GM19324 (cell line): ENCODE measurements at regions not wholly inside any gene's neighbourhood (a gene's known extent, or its start where the extent isn't known, plus 50 kb on each side); places are given as distances from the start of the nearest gene placed in this dataset.
"Not testable (repeated sequence)": the region's sequence is repeated elsewhere in the genome, so short reads cannot be mapped to it uniquely, and the experiment has no call there.

ENCODE experiments used
- ATAC-seq: cut with Tn5 transposase; IDR thresholded peaks from one replicate; pipeline ENCODE4 v1.9.1; 2021; ENCODE audit warnings: mild to moderate bottlenecking, moderate library complexity; ENCODE audit not compliant: unreplicated experiment, low FRiP score

DNA sequence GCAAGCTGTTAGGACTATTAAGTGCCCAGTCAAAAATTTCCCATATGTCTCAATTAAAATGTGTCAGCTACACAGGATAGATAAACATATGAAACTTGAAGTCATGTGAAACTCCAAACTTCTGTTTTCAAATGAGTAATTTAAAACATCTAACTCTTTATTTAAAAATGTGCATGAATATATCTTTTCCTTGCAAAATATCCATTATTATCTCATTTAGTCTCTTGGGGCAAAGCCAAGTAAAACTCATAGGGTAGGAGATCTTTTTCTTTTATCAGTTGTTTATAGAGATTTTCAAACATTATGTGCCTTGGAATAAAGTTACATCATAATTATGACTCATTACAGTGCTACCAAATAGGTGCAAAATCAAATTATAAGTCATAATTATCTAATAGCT, 2020.1 kb upstream of the PRR20A start:
- ATAC-seq, result no peak

GRCh38 chr13:55155046-55155445, 1985.7 kb upstream of the PRR20A start:
- no peak for ATAC-seq

DNA sequence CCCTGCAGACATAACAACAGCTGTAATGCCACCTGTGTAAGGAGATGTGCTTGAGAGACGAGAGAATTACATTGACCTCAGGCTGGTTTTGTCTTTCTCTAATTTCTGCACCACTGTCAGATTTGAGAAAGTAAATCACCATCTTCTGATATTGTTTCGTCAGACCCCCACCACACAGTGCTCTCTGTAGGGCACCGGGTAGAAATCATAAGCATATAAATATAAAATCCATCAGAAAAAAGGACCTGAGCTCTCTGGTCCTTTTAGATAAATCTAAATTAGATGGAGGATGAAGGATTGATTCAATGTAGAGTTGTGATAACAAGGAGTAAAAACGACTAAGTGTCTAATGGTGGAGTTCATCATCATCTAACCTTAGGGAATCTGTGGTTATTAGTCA, 1981.0 kb upstream of the PRR20A start:
- no peak for ATAC-seq

DNA sequence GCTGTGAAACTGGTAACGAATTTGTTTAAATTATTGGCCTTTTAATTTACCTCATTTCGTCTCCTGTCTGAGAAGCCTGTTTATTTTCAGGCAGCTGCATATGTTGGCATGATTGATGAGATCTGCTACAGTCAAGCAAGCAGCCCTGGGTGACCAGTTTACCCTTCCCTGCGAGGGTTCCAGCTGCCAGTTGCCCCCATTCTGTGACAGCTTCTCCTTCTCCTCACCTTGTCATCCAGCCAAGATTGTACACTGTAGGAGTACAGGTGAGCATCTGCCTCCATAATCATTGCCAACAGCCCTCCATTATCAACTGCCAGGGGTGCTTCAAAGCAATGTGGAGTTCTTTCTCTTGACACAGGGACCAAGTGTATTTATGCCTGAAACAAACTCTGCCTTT, 1979.9 kb upstream of the PRR20A start:
- ATAC-seq, result no peak

- not testable (repeated sequence) for ATAC-seq
Observed at GRCh38 chr13:55178582-55178981, 1962.1 kb upstream of the PRR20A start.

DNA sequence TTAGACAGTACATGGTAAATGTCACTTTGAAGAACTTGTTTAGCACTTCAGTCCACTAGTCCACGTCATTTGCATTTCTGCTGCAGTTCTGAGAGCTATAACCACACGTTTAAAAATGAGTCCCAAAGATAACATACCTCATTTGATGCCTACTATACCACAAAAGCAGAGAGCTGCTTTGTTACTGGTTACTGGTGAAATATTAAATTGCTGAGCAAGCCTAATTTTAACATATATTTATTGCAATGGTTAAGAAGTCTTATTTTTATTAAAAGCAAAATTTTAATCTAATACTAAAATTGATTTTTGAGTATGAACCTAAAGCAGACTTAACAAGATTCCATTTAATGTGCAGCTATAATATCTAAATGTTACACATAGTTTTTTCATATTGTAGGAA, 1949.7 kb upstream of the PRR20A start:
- no peak for ATAC-seq

- ATAC-seq, result no peak
Observed at GRCh38 chr13:55199134-55199533, 1941.6 kb upstream of the PRR20A start.

DNA sequence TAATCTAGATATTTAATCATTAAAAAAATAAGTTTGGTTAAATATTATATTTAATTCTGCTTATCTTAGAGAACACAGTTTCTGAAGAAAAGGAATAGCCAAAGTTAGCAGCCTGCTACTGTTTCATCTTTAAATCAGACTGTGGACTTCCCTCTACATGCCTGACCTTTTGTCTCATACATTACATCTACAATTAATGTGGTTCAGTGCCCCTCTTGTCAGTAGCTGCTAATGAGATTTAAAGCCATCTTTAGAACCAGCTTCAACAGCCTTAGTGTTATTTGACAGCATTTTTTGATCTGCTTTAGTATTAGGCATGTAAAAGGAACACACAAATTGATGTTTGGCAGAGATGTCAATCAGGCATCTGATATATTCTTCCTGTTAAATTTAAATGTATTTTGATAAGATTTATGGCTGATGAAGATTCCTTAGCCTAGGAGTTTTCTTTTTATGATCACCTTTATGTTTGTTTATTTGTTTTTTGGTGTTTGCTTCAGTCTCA, 1925.8 kb upstream of the PRR20A start:
- ATAC-seq, result no peak

GRCh38 chr13:55219538-55219937, 1921.2 kb upstream of the PRR20A start:
- ATAC-seq, result no peak

DNA sequence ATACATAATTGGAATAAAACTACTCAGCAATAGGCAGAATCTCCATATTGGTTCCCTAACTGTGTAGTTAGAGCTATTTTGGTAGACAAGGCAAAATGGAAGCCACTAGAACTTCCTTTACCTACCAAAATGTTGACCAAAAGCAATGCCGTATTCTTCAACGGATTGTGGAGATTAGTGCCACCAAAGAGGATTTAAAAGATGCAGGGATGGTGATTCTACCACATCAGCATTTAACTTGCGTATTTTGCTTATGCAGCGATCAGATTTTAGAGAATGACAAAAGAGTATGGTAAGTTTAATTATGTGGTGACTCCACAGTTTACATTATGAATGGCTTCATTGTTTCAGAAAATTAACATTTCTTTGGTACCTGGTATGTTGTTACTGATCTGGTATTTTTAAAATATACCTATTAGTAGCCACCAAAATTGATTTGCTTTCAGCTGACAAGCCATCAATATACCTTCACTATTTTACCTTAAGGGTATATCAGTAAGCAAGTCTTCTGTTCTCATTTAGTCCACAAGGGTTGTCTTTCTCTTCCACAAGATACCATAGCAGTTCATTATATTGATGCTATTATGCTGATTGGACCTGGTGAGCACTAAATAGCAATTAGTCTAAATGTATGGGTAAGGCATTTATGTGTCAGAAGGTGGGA, 1910.7 kb upstream of the PRR20A start:
- ATAC-seq, result no peak

GRCh38 chr13:55230570-55230908, 1910.2 kb upstream of the PRR20A start:
- no peak for ATAC-seq

GRCh38 chr13:55234311-55234710, 1906.4 kb upstream of the PRR20A start:
- no peak for ATAC-seq

DNA sequence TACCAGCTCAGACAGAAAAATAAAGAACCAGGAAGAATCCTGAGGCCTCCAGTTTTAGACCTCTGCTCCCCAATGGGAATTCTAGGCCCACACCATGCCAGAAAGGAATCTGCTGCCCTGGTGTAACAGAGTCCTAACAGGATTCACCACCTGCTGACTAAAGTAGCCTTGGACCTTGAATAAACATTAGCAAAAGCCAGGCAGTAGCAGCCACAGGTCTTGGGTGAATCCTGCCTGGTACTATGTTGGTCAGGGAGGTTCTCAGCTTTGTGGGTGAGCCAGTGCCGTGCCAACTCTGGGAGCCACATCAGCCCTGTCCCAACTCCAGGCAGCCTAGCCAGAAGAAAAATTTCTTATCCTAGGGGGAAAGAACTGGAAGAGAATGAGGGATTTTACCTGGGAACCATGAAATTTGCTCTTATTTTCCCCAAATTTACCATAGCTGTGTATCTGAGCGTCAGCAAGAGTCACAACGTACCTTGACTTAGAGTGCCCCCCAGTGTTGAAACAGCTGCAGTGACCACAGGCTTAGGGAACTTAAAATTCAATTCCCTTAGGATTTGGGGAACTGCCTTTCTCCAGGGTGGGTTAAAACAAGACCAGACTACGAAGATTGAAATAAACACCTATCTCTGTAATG, 1895.6 kb upstream of the PRR20A start:
- no peak for ATAC-seq

GRCh38 chr13:55255236-55255635, 1885.5 kb upstream of the PRR20A start:
- ATAC-seq, result no peak

DNA sequence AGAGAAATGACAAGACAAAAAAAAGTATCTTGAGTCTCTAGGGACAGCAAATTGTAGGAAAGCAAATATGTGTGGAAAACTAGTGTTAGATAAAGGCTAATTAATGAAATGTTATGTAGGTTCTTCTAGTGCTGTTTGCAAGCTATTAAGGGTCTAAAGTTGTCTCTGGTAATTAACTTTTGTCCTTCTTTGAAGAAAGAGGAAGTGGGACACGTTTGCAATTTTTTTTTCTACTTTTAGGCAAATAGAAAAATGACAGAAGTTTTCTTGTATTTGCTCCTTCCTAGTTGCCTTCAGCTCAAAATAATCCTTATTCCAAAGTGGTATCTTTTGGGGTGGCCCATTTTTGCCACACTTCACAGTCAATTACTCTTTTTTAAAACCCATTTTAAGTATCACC, 1877.7 kb upstream of the PRR20A start:
- no peak for ATAC-seq

DNA sequence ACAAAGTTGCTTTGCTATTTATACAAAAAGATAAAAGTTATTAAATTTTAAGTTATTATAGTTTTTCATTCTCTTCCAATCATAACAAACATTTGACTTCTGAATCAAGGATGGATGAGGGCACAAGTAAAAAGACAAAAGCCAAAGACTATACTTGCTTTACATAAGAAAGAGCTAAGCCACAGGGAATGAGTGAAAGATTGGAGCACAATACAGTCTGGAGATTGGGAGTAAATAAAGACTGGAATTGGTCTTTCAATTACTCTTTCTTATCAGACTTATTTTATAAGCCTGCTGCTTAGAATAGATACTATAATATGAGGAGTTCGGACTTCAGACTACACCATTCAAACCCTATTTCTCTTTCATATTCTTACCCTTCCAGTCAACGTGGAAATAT, 1874.1 kb upstream of the PRR20A start:
- ATAC-seq, result no peak

DNA sequence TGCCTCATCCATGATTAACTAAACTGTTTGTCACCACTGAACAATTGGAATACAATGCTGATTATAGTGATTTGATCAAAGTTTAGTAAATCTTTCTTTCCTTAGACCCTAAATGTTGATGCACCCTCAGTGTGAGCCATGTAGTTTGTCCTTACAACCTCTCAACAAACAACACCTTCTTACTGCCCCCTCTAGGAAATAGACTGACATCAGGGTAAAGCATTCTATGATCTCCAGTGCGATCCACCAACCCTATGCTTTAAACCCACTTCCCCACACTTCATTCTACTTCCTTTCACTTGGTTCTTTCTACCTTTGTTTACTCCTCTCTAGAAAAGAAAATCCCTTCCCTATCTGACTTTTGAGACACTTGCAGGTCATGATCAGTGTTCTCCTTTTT, 1842.5 kb upstream of the PRR20A start:
- ATAC-seq, result no peak

GRCh38 chr13:55302568-55302967, 1838.2 kb upstream of the PRR20A start:
- no peak for ATAC-seq

GRCh38 chr13:55307909-55308308, 1832.8 kb upstream of the PRR20A start:
- no peak for ATAC-seq

DNA sequence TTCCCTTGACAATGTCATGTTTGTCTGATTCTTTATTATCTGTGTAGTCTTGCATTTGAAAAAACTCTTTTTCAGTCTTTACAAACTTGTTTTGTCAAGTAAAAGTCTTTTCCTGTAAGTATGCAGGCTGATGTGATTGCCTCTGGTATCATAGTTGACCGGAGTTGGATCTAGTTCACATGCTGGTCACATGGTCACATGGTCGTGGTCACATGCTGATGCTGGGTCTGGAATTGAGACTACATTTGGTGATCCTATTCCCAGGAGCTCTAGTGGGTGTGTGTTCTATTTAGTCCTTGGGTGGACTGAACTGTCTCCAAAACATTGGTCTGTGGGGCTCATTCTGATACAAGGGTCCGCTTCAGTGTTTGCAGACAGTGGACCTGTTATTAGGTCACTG, 1798.8 kb upstream of the PRR20A start:
- ATAC-seq, result no peak

DNA sequence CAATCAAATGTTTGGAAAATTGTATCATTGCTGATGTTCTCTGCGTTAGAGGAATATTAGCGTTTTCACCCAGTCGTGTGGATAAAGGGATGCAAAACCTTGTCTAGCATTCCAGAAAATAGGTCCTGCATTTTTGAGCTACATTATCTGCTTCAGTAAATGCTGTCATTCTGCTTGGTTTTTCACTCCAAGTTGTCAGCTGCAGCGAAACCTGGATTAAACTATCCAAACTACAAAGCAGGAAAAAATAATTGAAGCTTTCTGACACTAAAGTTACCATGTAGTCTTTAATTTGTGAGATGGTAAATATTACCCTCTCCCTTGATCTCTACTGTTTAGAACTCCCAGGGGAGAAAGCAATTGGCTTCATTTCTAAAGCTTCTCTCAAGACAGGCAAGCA, 1795.5 kb upstream of the PRR20A start:
- no peak for ATAC-seq

- ATAC-seq, result no peak
Observed at GRCh38 chr13:55347528-55347927, 1793.2 kb upstream of the PRR20A start.
